ENCODE measurements at regions not wholly inside any gene's neighbourhood (a gene's known extent, or its start where the extent isn't known, plus 50 kb on each side); places are given as distances from the start of the nearest gene placed in this dataset.
"Not testable (repeated sequence)": the region's sequence is repeated elsewhere in the genome, so short reads cannot be mapped to it uniquely, and the experiment has no call there.

DNA sequence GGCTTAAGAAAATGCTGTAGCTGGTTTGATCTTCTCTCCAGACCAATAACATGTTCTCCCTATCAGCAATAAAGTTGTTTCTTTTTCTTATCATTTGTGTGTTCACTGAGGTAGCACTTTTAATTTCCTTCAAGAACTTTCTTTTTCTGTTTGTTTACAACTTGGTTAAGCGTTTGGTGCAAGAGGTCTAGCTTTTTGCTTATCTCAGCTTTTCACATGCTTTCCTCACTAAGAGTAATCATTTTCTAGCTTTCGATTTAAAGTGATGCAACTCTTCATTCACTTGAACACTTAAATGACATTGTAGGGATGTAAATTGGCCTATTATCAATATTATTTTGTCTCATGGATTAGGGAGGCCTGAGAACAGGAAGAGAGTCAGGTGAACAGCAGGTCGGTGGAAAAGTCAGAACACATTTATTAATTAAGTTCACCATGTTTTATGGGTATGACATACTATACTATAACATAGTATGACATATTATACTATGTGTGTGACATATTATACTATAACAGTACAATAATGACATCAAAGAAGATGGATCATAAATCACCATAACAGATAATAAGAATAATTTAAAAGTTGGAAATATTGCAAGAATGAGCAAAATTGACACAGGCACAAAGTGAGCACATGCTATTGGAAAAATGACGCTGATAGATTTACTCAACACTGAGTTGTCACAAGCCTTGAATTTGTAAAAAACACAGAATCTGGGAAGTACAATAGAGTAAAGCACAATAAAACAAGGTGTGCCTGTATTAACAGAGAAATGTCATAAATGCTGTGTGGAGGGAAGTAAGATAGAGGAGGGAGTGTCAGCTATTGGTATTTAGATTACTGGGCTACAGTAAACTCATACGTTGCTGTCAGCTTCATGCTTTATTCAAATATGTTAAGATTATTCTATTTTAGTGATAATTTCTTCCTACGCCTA, 218.6 kb upstream of the SLC7A11 start:
- Mint-ChIP-seq H3K27ac (no peak overlapping the region), H3K4me3 (no peak overlapping the region), H3K27me3 (ENCODE audit: low read depth) (no peaks in the 10 kb centered on the region), H3K4me1 (ENCODE audit: low read depth) (no peaks in the 10 kb centered on the region), H3K36me3 (ENCODE audit: low read depth) (no peaks in the 10 kb centered on the region), H3K9me3 (ENCODE audit: insufficient read depth) (no peaks in the 10 kb centered on the region)
- CTCF ChIA-PET = no interaction called here
- ATAC-seq (no peak), DNase-seq (no peak)
- POLR2A ChIA-PET = no interaction called here

DNA sequence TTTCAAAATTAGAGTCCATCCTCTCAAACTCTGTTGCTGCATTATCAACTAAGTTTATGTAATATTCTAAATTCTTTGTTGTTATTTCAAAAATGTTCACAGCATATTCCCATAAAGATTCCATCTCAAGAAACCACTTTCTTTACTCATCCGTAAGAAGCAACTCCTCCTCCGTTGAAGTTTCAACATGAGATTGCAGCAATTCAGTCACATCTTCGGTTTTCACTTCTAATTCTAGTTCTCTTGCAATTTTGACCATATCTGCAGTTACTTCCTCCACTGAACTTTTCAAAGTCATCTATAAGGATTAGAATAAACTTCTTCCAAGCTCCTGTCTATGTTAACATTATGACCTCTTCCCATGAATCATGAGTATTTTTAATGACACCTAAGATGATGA, 216.6 kb upstream of the SLC7A11 start:
- Mint-ChIP-seq H3K9me3 (ENCODE audit: insufficient read depth) (no peaks in the 10 kb centered on the region), H3K4me3 (no peak overlapping the region), H3K27me3 (ENCODE audit: low read depth) (no peaks in the 10 kb centered on the region), H3K36me3 (ENCODE audit: low read depth) (no peaks in the 10 kb centered on the region), H3K4me1 (ENCODE audit: low read depth) (no peaks in the 10 kb centered on the region), H3K27ac (no peak overlapping the region)
- no peak for DNase-seq
- CTCF ChIA-PET = no interaction called here
- POLR2A ChIA-PET = no interaction called here
- ATAC-seq = no peak

DNA sequence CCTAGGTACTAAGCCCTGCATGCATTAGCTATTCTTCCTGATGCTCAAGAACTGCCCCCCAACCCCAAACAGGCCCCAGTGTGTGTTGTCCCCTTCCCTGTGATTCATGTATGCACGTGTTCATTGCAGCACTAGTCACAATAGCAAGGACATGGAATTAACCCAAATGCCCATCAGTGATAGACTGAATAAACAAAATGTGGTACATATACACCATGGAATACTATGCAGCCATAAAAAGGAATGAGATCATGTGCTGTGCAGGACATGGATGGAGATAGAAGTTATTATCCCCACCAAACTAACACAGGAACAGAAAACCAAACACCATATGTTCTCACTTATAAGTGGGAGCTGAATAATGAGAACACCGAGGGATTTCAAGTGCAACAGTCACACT, 214.2 kb upstream of the SLC7A11 start:
- DNase-seq; H3K36me3 Mint-ChIP-seq (ENCODE audit: low read depth); CTCF ChIA-PET; H3K4me1 Mint-ChIP-seq (ENCODE audit: low read depth); H3K27ac Mint-ChIP-seq; POLR2A ChIA-PET; H3K9me3 Mint-ChIP-seq (ENCODE audit: insufficient read depth); H3K4me3 Mint-ChIP-seq; H3K27me3 Mint-ChIP-seq (ENCODE audit: low read depth); ATAC-seq: not testable (repeated sequence)

DNA sequence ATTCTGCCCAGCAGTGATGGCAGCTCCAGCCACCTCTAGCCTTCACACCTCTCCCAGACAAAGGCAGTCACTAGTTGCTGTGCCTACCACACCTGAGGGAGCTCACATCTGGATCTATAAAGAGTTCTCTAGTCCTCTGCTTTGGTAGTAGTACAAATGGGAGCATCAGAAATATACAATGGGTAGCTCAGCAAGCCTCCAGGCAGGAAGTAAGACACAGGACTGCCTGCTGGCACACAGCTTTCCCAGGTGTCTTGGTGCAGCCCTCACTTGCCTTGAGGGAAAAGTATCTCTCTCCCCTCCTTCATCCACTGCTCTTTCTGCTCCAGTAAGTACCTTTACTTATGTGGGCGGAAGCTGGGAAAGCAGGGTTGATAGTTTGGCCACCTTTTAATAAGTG, 212.9 kb upstream of the SLC7A11 start:
- ChIA-PET CTCF (no interaction called here), POLR2A (no interaction called here)
- Mint-ChIP-seq H3K36me3 (ENCODE audit: low read depth) (no peaks in the 10 kb centered on the region), H3K27me3 (ENCODE audit: low read depth) (no peaks in the 10 kb centered on the region), H3K4me1 (ENCODE audit: low read depth) (no peaks in the 10 kb centered on the region), H3K4me3 (no peak overlapping the region), H3K9me3 (ENCODE audit: insufficient read depth) (no peaks in the 10 kb centered on the region), H3K27ac (no peak overlapping the region)
- DNase-seq (no peak), ATAC-seq (no peak)

DNA sequence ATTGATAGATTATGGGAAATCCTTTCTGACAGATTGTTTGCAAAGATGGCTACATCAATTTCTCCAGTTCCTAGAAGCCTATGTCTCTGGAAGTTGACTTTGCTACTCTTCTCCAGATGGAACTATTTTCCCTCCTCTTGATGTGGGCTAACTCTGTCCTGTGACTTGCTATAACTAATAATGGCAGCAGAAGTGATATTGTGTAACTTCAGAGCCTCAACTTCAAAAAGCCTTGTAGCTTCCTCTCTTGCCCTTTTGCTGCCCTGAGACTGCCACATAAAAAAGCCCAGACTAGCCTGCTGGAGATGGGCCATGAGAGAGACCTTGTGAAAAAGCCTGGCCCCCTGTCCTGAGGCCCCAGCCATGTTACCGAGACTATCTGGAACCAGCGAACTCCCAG, 210.7 kb upstream of the SLC7A11 start:
- Mint-ChIP-seq H3K4me3 (no peak overlapping the region), H3K9me3 (ENCODE audit: insufficient read depth) (no peaks in the 10 kb centered on the region), H3K36me3 (ENCODE audit: low read depth) (no peaks in the 10 kb centered on the region), H3K27me3 (ENCODE audit: low read depth) (no peaks in the 10 kb centered on the region), H3K4me1 (ENCODE audit: low read depth) (no peaks in the 10 kb centered on the region), H3K27ac (no peak overlapping the region)
- ChIA-PET CTCF (no interaction called here), POLR2A (no interaction called here)
- DNase-seq (no peak), ATAC-seq (no peak)

DNA sequence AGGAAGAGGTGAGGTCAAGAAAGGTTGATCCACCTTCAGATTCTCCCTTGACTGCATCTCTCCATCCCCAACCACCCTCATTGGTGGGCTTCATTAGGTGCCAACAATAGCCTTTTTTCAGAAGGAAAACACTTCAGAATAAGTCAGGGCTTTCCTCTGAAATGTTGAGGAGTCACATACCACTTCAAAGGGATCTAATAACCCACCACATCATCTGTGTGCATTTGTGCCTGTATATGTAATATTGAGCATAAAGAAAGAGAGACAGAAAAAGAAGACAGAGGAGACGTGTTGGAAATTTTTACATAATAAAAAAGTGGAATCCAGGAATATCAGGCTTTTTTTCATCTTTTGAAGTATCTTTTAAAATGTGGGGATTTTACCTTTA, 209.1 kb upstream of the SLC7A11 start:
- POLR2A ChIA-PET = no interaction called here
- Mint-ChIP-seq H3K27ac (no peak overlapping the region), H3K9me3 (ENCODE audit: insufficient read depth) (no peaks in the 10 kb centered on the region), H3K4me3 (no peak overlapping the region), H3K36me3 (ENCODE audit: low read depth) (no peaks in the 10 kb centered on the region), H3K27me3 (ENCODE audit: low read depth) (no peaks in the 10 kb centered on the region), H3K4me1 (ENCODE audit: low read depth) (no peaks in the 10 kb centered on the region)
- CTCF ChIA-PET = no interaction called here
- ATAC-seq (no peak), DNase-seq (no peak)

DNA sequence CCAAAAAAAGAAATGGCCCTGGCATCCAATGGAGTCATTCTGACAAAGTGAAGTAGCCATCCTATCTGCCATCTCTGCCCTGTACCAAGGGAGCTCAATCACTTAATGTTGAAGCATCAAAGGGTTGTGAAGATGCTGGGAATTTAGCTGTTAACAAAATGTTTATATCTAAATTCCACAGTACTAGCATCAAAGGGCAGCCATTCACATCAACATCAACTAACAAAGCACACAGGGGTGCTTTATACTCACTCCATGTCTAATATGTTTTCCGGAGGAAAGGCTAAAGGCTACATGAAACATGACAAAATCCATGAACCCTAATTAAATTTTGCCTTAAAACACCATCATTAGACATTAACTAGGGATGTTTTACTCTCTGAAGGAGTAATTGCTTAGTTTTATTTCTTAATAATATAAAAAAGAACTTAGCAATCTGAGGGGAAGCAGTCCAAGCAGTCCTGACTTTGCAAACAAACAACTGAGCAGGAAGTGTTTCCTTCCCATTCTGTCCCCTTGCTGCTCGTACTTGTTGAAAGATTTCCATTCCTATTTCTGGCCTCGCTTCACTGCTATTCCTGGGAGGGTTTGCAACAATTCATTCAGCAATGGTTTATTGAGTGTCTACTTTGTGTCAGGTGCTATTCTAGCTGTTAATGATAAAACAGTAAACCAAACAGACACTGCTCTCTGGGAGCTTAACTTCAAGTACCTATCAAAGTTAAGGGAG, 208.6 kb upstream of the SLC7A11 start:
- Mint-ChIP-seq H3K27me3 (ENCODE audit: low read depth) (no peaks in the 10 kb centered on the region), H3K4me3 (no peak overlapping the region), H3K36me3 (ENCODE audit: low read depth) (no peaks in the 10 kb centered on the region), H3K27ac (no peak overlapping the region), H3K4me1 (ENCODE audit: low read depth) (no peaks in the 10 kb centered on the region), H3K9me3 (ENCODE audit: insufficient read depth) (no peaks in the 10 kb centered on the region)
- ATAC-seq (no peak), DNase-seq (no peak)
- ChIA-PET CTCF (no interaction called here), POLR2A (no interaction called here)

DNA sequence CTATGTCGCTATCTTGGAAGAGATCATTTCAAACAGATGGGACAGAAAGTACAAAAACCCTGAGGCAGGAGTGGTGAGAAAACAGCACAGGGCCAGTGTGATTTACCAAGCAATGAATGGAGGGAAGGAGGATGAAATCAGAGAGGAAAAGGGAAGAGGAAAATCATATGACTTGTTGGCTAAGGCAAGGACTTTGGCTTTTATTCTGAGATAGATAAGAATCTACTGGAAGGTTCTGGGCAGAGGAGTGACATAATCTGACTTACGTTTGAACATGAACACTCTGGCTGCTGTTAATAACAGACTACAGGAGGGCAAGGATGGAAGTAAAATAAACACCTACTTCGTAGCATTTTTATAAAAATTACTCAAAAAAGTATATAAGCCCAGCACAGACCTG, 207.8 kb upstream of the SLC7A11 start:
- Mint-ChIP-seq H3K36me3 (ENCODE audit: low read depth) (no peaks in the 10 kb centered on the region), H3K4me1 (ENCODE audit: low read depth) (no peaks in the 10 kb centered on the region), H3K27ac (no peak overlapping the region), H3K9me3 (ENCODE audit: insufficient read depth) (no peaks in the 10 kb centered on the region), H3K27me3 (ENCODE audit: low read depth) (no peaks in the 10 kb centered on the region), H3K4me3 (no peak overlapping the region)
- CTCF ChIA-PET = no interaction called here
- DNase-seq (no peak), ATAC-seq (no peak)
- POLR2A ChIA-PET = no interaction called here

DNA sequence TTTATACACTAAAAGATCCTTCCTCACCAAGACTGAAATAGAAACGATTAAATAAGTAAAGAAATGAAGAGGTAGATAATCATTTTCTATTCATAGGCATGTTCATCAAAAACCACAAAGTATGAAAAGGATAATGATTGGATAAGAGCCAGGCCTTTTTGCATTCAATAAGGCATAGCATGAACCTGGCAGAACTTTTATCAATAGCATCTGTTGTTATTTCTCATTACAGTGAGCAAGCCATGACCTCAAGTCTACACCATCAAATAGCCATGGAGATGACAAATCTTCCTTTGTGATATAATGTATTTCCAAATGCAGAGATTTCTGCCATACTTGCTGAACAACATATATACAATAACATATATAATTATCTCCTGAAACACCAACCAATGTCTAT, 206.0 kb upstream of the SLC7A11 start:
- ATAC-seq (no peak), DNase-seq (no peak)
- H3K27me3 Mint-ChIP-seq (ENCODE audit: low read depth) = no peaks in the 10 kb centered on the region
- POLR2A ChIA-PET = no interaction called here
- H3K4me1 Mint-ChIP-seq (ENCODE audit: low read depth) = no peaks in the 10 kb centered on the region
- H3K27ac Mint-ChIP-seq = no peak overlapping the region
- H3K4me3 Mint-ChIP-seq = no peak overlapping the region
- H3K36me3 Mint-ChIP-seq (ENCODE audit: low read depth) = no peaks in the 10 kb centered on the region
- H3K9me3 Mint-ChIP-seq (ENCODE audit: insufficient read depth) = no peaks in the 10 kb centered on the region
- CTCF ChIA-PET = no interaction called here

DNA sequence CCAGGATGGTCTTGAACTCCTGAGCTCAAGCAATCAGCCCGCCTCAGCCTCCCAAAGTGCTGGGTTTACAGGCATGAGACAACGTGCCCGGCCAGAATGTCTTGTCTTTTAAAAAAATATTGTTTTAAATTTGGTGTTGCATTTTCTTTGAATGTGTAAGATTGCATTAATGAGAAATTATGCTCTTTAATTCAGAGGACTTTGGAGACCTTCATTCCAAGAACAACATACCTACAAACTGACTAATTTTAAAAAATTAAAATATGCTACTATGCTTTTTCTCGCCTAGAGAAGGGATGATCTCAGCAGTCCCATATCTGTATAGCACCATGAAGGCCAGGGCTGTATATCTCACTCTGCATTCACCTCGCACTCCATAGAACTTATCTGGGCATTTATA, 204.3 kb upstream of the SLC7A11 start:
- H3K27ac Mint-ChIP-seq = no peak overlapping the region
- H3K4me1 Mint-ChIP-seq (ENCODE audit: low read depth) = no peaks in the 10 kb centered on the region
- no peaks in the 10 kb centered on the region for H3K36me3 Mint-ChIP-seq (ENCODE audit: low read depth)
- DNase-seq = no peak
- H3K4me3 Mint-ChIP-seq = no peak overlapping the region
- no peaks in the 10 kb centered on the region for H3K27me3 Mint-ChIP-seq (ENCODE audit: low read depth)
- no peaks in the 10 kb centered on the region for H3K9me3 Mint-ChIP-seq (ENCODE audit: insufficient read depth)
- CTCF ChIA-PET = no interaction called here
- no peak for ATAC-seq
- POLR2A ChIA-PET = no interaction called here

DNA sequence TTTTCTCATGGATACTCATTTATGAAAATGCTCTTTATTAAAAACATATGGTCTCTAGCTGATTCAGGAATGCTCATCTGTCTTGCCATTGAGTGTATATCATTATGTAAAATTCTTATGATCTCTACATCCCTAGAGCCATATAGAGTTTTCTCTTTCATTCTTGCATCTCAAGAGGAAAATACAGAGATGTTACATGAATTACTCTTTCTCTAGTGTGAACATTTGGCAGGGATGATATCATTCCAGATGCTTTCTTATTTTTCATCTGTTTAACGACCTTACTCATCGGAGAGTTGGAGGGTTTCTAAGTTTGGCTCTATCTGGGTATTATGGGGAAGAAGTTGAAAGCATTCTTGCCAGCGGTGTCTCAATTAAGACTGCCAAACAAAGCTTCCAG, 202.9 kb upstream of the SLC7A11 start:
- POLR2A ChIA-PET = no interaction called here

DNA sequence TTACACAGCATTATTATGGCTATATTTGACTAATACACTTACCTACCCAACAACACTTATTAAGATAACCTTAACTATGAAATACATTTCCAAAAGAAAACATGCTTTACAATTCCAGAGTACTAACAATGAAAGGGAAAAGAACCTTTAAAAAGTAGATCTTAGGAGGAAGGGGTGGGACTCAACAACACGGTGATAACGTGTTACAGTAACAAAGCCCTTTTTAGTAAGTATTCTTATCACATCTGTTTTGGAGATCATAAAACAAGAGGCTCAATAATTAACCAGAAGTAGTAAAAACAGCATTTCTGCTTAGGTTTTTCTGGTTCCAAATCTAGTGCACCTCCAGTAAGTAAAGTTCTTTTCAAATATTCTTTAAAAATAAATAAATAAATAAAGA, 202.1 kb upstream of the SLC7A11 start:
- CTCF ChIA-PET = no interaction called here
- Mint-ChIP-seq H3K9me3 (ENCODE audit: insufficient read depth) (no peaks in the 10 kb centered on the region), H3K4me1 (ENCODE audit: low read depth) (no peaks in the 10 kb centered on the region), H3K36me3 (ENCODE audit: low read depth) (no peaks in the 10 kb centered on the region), H3K4me3 (no peak overlapping the region), H3K27me3 (ENCODE audit: low read depth) (no peaks in the 10 kb centered on the region), H3K27ac (no peak overlapping the region)
- POLR2A ChIA-PET = no interaction called here
- ATAC-seq (no peak), DNase-seq (no peak)

More for the DNA sequence above, 202.9 kb upstream of the SLC7A11 start:
- H3K4me1 Mint-ChIP-seq (ENCODE audit: low read depth) = no peaks in the 10 kb centered on the region
- no peak for ATAC-seq
- H3K27me3 Mint-ChIP-seq (ENCODE audit: low read depth) = no peaks in the 10 kb centered on the region
- H3K9me3 Mint-ChIP-seq (ENCODE audit: insufficient read depth) = no peaks in the 10 kb centered on the region
- DNase-seq = no peak
- no peaks in the 10 kb centered on the region for H3K36me3 Mint-ChIP-seq (ENCODE audit: low read depth)
- CTCF ChIA-PET = no interaction called here
- no peak overlapping the region for H3K4me3 Mint-ChIP-seq
- no peak overlapping the region for H3K27ac Mint-ChIP-seq

DNA sequence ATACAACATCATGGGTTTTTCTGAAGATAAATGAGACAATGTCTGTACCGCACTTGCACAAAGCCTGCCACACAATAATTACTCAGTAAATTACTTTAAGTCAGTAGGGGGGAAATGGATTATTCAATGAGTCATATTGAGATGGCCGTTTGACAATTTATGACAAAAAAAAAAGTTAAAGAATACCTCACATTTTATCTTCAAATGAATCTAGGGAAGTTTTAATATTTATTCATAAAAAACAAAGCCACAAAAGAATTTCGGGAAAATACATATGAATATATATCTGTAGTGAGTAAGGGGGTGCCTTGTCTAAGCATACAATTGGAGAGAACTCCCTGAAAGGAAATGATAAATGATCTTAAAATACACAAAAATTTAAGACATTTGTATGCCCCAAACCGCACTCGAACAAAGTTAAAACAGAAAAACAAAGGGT, 197.0 kb upstream of the SLC7A11 start:
- Mint-ChIP-seq H3K4me1 (ENCODE audit: low read depth) (no peaks in the 10 kb centered on the region), H3K9me3 (ENCODE audit: insufficient read depth) (no peaks in the 10 kb centered on the region), H3K27ac (no peak overlapping the region), H3K4me3 (no peak overlapping the region), H3K36me3 (ENCODE audit: low read depth) (no peaks in the 10 kb centered on the region), H3K27me3 (ENCODE audit: low read depth) (no peaks in the 10 kb centered on the region)
- DNase-seq = no peak
- ATAC-seq = no peak
- ChIA-PET POLR2A (no interaction called here), CTCF (no interaction called here)

Data from activated CD8-positive, alpha-beta T cell treated with anti-CD3 and anti-CD28 coated beads, Interleukin-2, amount 10 ng/mL, durations not matched to agents 7 days and 5 days (primary cell).